Astrocyte of the spinal cord (primary cell): ENCODE measurements at regions not wholly inside any gene's neighbourhood (a gene's known extent, or its start where the extent isn't known, plus 50 kb on each side); places are given as distances from the start of the nearest gene placed in this dataset.

Experiments used
- DNase-seq: peaks from one replicate; pipeline ENCODE4 v3.0.0; 2011; ENCODE audit warnings: low read depth, low spot score
- H3K4me3 ChIP-seq: 2 replicates; pipeline ENCODE4 v1.5.1; 2011; ENCODE audit warnings: low read depth, mild to moderate bottlenecking, low read length, moderate library complexity
- CTCF ChIP-seq: IDR thresholded peaks from 2 replicates; pipeline ENCODE4 v1.5.1; 2012; ENCODE audit warnings: low read depth, mild to moderate bottlenecking, low read length, inconsistent platforms
- in situ Hi-C: cut with HindIII; loops from 2 replicates; pipeline ENCODE4 v1.10.0; 2017; ENCODE audit warnings: low sequenced_read_pairs

DNA sequence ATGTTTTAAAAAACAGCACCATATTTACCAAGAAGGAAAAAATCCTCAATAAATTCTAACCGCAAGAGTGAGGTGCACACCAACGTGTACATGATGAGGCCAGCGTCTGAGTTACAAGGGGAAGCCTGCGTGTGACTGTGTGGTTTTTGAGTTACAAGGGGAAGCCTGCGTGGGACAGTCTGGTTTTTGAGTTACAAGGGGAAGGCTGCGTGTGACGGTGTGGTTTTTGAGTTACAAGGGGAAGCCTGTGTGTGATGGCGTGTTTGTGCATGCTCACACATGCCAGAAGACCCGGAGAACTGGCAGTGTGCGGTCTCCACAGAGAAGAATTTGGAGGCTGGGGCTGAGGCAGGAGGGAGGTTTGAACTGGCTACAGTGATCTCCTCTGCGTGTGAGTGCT, 1376.4 kb downstream of the TBC1D22A start:
- in situ Hi-C loops, result no loop called here

GRCh38 chr22:48138427-48138826, 1376.0 kb downstream of the TBC1D22A start:
- in situ Hi-C loops, result no loop called here
- no peak for DNase-seq
- H3K4me3 ChIP-seq, result no peak overlapping the region
- TF ChIP-seq CTCF, result no peak

More for the DNA sequence above, 1376.4 kb downstream of the TBC1D22A start:
- no peak for TF ChIP-seq CTCF
- H3K4me3 ChIP-seq, result no peak overlapping the region
- DNase-seq, result no peak

- no peak for DNase-seq
- no peak for TF ChIP-seq CTCF
- no peak overlapping the region for H3K4me3 ChIP-seq
- in situ Hi-C loops, result no loop called here
These were observed 1375.2 kb downstream of the TBC1D22A start for GRCh38 chr22:48137640-48138039.

- no peak overlapping the region for H3K4me3 ChIP-seq
- in situ Hi-C loops, result no loop called here
- no peak for DNase-seq
- no peak for TF ChIP-seq CTCF
These were observed 1373.1 kb downstream of the TBC1D22A start for GRCh38 chr22:48135592-48135991.

GRCh38 chr22:48125416-48125815, 1363.0 kb downstream of the TBC1D22A start:
- no peak for TF ChIP-seq CTCF
- no peak for DNase-seq
- H3K4me3 ChIP-seq, result no peak overlapping the region
- in situ Hi-C loops, result no loop called here

GRCh38 chr22:48121984-48122383, 1359.5 kb downstream of the TBC1D22A start:
- no peak overlapping the region for H3K4me3 ChIP-seq
- no peak for TF ChIP-seq CTCF
- in situ Hi-C loops, result no loop called here
- DNase-seq, result no peak

GRCh38 chr22:48118654-48119053, 1356.2 kb downstream of the TBC1D22A start:
- DNase-seq, result no peak
- TF ChIP-seq CTCF, result no peak
- in situ Hi-C loops, result no loop called here
- no peak overlapping the region for H3K4me3 ChIP-seq
